ENCODE measurements at regions not wholly inside any gene's neighbourhood (a gene's known extent, or its start where the extent isn't known, plus 50 kb on each side); places are given as distances from the start of the nearest gene placed in this dataset.

DNA sequence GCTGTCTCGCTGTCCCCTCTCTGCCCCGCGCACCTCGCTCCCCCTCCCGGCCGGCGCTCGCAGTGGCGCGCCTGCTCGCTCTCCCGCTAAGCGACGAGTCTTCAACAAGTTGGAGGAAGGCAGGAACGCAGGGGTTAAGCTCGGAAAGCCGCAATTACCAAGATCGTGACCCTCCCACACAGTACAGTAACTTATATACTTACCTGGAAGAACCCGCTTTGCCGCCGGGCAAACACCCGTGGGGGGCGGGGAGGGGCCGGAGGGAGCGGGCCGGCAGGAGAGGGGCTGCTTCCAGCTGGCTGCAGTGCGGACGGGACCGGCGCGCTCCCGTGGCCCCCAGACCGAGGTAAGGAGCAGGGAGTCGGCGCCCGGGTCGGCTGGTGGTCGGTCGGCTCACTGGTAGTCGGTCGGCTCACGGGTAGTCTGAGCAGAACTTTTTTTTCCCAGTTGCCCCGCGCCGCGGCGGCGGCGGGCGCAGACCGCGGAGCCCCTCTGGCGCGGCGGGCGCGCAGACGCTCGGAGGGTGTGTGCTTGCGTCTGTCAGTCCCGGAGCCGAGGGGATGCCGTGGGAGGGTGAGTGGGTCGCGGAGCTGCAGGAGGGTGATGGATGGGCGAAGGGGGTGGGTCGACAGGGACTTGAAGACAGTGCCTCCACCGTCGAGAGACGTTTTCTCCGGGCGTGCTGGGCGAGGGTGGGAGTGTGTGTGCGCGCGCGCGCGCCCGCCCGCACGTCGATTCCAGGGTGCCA is 101.2 kb upstream of the HSD17B12 start:
- TF ChIP-seq, protein P1, sequence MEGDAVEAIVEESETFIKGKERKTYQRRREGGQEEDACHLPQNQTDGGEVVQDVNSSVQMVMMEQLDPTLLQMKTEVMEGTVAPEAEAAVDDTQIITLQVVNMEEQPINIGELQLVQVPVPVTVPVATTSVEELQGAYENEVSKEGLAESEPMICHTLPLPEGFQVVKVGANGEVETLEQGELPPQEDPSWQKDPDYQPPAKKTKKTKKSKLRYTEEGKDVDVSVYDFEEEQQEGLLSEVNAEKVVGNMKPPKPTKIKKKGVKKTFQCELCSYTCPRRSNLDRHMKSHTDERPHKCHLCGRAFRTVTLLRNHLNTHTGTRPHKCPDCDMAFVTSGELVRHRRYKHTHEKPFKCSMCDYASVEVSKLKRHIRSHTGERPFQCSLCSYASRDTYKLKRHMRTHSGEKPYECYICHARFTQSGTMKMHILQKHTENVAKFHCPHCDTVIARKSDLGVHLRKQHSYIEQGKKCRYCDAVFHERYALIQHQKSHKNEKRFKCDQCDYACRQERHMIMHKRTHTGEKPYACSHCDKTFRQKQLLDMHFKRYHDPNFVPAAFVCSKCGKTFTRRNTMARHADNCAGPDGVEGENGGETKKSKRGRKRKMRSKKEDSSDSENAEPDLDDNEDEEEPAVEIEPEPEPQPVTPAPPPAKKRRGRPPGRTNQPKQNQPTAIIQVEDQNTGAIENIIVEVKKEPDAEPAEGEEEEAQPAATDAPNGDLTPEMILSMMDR (IDR thresholded peaks at IDR 0.05; ENCODE audit: insufficient read depth, low read depth, low read length) = no peak
- TF ChIP-seq EZH2 (IDR thresholded peaks at IDR 0.05; ENCODE audit: insufficient read depth, low read length) = no peak
